Uterus (tissue), 3 donors: ENCODE measurements at regions not wholly inside any gene's neighbourhood (a gene's known extent, or its start where the extent isn't known, plus 50 kb on each side); places are given as distances from the start of the nearest gene placed in this dataset.

ENCODE experiments used
- DNase-seq, 2 donors: peaks; one replicate each; pipeline ENCODE4 v3.0.0-alpha.2; 2019 to 2020
- H3K27ac ChIP-seq, 2 donors: fragments of 200-600 bp; sonication (generic); 1 replicate in 1 of 2; 2 replicates in 1 of 2; pipeline ENCODE4 v1.5.1; 2016 to 2018
- H3K27me3 ChIP-seq, 2 donors: fragments of 200-600 bp; sonication (generic); one replicate each; pipeline ENCODE4 v1.5.1; 2018 to 2019; ENCODE audit warnings: control low read depth in 1 of 2
- H3K36me3 ChIP-seq, 2 donors: fragments of 200-600 bp; sonication (generic); one replicate each; pipeline ENCODE4 v1.5.1; 2019; ENCODE audit warnings: control low read depth in 1 of 2
- H3K4me1 ChIP-seq, 2 donors: fragments of 200-600 bp; sonication (generic); one replicate each; pipeline ENCODE4 v1.5.1; 2018 to 2019; ENCODE audit warnings: control low read depth in 1 of 2
- H3K4me3 ChIP-seq, 2 donors: fragments of 200-600 bp; sonication (generic); 1 replicate in 1 of 2; 2 replicates in 1 of 2; pipeline ENCODE4 v1.5.1; 2018 to 2019; ENCODE audit warnings: mild to moderate bottlenecking in 1 of 2
- H3K9me3 ChIP-seq, 2 donors: fragments of 200-600 bp; sonication (generic); one replicate each; pipeline ENCODE4 v1.5.1; 2019; ENCODE audit warnings: control low read depth in 1 of 2
- CTCF ChIP-seq, 4 experiments: fragments of 200-600 bp in 2 of 4; fragments of 450-650 bp in 2 of 4; sonication (generic) in 2 of 4; IDR thresholded peaks; one replicate each; pipeline ENCODE4 v1.5.1; 2016 to 2019; ENCODE audit warnings: antibody characterized with exemption in 4 of 4, mild to moderate bottlenecking in 2 of 4, moderate library complexity in 1 of 4
- POLR2A ChIP-seq, 2 donors: fragments of 450-650 bp; IDR thresholded peaks; one replicate each; pipeline ENCODE4 v1.6.1; 2016; ENCODE audit warnings: antibody characterized with exemption in 2 of 2, mild to moderate bottlenecking in 1 of 2, moderate library complexity in 1 of 2
- intact Hi-C: fragments of 100-400 bp; cut with DNase I; formaldehyde crosslinking; loops from one replicate; pipeline ENCODE4 v1.15.1; 2023; ENCODE audit warnings: low total_unique reads
- donor health status: DM: yes; HTN: yes; CAD: no.

- no peaks in the 10 kb centered on the region for H3K4me1 ChIP-seq
- intact Hi-C loops = no loop called here
Observed at GRCh38 chr2:9126540-9126939, 80.1 kb upstream of the ASAP2 start.

GRCh38 chr2:9124231-9124741 is 82.3 kb upstream of the ASAP2 start:
- Histone ChIP-seq H3K36me3 (no peaks in the 10 kb centered on the region), H3K27me3 (no peaks in the 10 kb centered on the region), H3K4me1 (no peaks in the 10 kb centered on the region), H3K27ac (no peak overlapping the region), H3K4me3 (no peak overlapping the region), H3K9me3 (no peaks in the 10 kb centered on the region)
- DNase-seq = no peak
- intact Hi-C loops = no loop called here
- TF ChIP-seq POLR2A (IDR thresholded peaks at IDR 0.05) (no peak), CTCF (IDR thresholded peaks at IDR 0.05) (no peak)

More at GRCh38 chr2:9126540-9126939, 80.1 kb upstream of the ASAP2 start:
- no peaks in the 10 kb centered on the region for H3K9me3 ChIP-seq
- no peak for TF ChIP-seq CTCF (IDR thresholded peaks at IDR 0.05)
- TF ChIP-seq POLR2A (IDR thresholded peaks at IDR 0.05) = no peak
- no peak overlapping the region for H3K4me3 ChIP-seq
- no peaks in the 10 kb centered on the region for H3K27me3 ChIP-seq
- no peak overlapping the region for H3K27ac ChIP-seq
- DNase-seq = no peak
- H3K36me3 ChIP-seq = no peaks in the 10 kb centered on the region

- no peaks in the 10 kb centered on the region for H3K36me3 ChIP-seq
- no peak overlapping the region for H3K4me3 ChIP-seq
- no peak overlapping the region for H3K27ac ChIP-seq
- no peaks in the 10 kb centered on the region for H3K9me3 ChIP-seq
- no peaks in the 10 kb centered on the region for H3K4me1 ChIP-seq
- DNase-seq = no peak
- no peak for TF ChIP-seq POLR2A (IDR thresholded peaks at IDR 0.05)
- TF ChIP-seq CTCF (IDR thresholded peaks at IDR 0.05) = no peak
- intact Hi-C loops = no loop called here
- no peaks in the 10 kb centered on the region for H3K27me3 ChIP-seq
Observed at GRCh38 chr2:9123069-9123468, 83.5 kb upstream of the ASAP2 start.

GRCh38 chr2:9122367-9122766 is 84.2 kb upstream of the ASAP2 start:
- Histone ChIP-seq H3K36me3 (no peaks in the 10 kb centered on the region), H3K4me3 (no peak overlapping the region), H3K4me1 (no peaks in the 10 kb centered on the region), H3K9me3 (no peaks in the 10 kb centered on the region), H3K27me3 (no peaks in the 10 kb centered on the region), H3K27ac (no peak overlapping the region)
- intact Hi-C loops = no loop called here
- TF ChIP-seq POLR2A (IDR thresholded peaks at IDR 0.05) (no peak), CTCF (IDR thresholded peaks at IDR 0.05) (no peak)
- DNase-seq = no peak

GRCh38 chr2:9118383-9118960 is 88.1 kb upstream of the ASAP2 start:
- no peak for TF ChIP-seq POLR2A (IDR thresholded peaks at IDR 0.05)
- TF ChIP-seq CTCF (IDR thresholded peaks at IDR 0.05) = no peak
- Histone ChIP-seq H3K9me3 (no peaks in the 10 kb centered on the region), H3K4me1 (no peaks in the 10 kb centered on the region), H3K27me3 (no peaks in the 10 kb centered on the region), H3K27ac (no peak overlapping the region), H3K36me3 (no peaks in the 10 kb centered on the region), H3K4me3 (no peak overlapping the region)
- no peak for DNase-seq
- intact Hi-C loops = no loop called here
